ENCODE measurements at regions not wholly inside any gene's neighbourhood (a gene's known extent, or its start where the extent isn't known, plus 50 kb on each side); places are given as distances from the start of the nearest gene placed in this dataset.

- DNase-seq = no peak
These were observed 119.9 kb downstream of the FAM43A start for GRCh38 chr3:194805546-194805945.

GRCh38 chr3:194806991-194807630 is 121.4 kb downstream of the FAM43A start:
- DNase-seq = no peak

DNA sequence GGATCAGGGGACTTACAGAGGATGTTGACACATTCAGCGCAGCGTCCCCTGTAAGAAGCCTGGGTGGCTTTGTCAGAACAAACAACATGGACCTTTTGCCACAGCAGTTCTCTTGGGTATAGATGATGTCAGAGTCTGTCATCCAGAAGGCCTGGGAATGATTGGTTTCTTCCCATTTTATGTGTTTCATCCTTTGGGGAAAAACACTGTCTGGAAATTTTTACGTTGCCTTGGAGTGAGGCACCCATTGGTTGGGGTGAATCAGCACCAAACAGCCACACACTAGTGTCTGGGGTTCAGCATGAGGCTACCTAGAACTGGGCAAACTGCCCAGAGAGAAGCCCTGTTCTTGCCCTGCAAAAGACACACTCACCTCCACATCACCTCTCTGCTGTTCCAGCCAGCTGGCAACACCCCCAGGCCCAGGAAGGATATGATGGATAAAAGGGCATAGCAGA is 123.0 kb downstream of the FAM43A start:
- DNase-seq = no peak

- DNase-seq = no peak
These were observed 123.7 kb downstream of the FAM43A start for GRCh38 chr3:194809382-194809781.

DNA sequence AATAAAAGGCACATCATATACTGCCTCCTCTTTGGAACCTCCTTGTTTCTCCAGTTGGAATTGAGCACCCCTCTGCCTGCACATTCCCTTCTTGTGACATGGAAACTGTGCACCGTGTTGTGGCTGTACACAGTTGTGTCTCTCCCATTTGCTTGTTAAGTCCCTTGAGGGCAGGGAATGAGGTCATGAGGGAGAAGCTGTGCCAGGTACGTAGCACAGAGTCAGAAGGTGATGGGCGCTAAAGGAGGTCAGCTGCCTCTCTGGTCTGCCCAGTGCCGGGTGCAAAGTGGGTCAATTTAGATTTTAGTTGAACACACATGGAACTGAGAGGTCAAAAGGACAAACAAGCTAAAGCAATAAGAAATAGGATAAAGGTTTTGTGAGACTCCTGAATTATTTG is 124.4 kb downstream of the FAM43A start:
- no peak for DNase-seq

GRCh38 chr3:194811118-194811517 is 125.4 kb downstream of the FAM43A start:
- DNase-seq = no peak

DNA sequence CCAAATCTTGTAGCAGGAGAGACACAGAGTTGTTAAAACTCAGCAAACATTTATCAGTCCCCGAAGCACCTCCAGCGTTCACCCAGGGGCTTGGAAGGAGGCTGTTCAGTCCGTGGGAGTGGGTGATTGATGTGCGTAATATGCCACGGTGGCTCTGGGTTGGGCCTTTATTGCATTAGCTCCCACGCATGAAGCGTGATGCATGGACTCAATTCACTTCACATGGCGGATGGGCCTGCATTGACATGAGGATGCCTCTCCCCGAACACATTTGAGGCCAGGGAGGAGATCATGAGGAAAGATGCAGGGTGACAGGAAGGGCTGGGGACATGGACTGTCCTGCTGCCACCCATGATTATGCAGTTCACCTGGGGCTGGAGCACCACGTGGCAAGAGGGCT is 126.5 kb downstream of the FAM43A start:
- DNase-seq = no peak

- no peak for DNase-seq
These were observed 129.2 kb downstream of the FAM43A start for GRCh38 chr3:194814878-194815357.

DNA sequence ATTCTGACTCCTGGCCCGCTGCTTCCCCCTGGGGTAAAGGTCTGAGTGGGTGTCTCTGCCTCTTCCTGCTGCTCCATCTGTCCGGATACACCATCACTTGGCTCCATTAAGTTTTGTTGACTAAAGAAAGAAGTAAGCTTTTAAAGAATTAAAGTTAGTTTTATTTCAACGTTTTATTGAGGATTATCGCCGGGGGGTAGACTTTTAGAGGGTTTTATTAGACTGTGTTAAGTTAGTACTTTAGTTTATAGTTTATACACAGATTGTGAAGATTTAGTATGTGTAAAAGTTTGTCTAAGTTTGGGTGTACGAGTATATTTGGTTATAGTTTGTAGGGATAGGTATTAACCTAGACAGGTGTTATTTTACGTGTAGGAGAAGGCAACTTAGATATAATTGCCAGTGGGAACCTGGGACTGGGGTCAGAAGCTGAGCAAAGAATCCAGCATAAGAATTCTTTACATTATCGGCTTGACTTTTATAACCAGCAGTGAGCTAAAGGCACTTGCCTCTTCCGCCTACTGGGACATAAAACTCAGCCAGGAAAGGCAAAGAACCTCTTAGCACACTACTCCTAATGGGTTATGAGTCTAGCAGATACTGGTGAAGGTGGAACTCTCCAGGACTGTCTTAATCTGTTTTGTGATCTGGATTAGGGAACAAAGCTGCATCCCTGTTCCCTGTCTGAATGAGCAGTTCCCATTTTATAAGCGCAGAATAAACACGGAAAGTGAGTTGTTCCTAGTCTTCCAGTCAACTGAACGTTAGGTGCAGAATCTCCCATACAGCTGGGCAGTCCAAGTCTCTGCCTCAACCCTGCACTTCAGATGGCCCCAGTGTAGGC is 131.3 kb downstream of the FAM43A start:
- no peak for DNase-seq

- DNase-seq = no peak
These were observed 131.9 kb downstream of the FAM43A start for GRCh38 chr3:194817592-194817930.

DNA sequence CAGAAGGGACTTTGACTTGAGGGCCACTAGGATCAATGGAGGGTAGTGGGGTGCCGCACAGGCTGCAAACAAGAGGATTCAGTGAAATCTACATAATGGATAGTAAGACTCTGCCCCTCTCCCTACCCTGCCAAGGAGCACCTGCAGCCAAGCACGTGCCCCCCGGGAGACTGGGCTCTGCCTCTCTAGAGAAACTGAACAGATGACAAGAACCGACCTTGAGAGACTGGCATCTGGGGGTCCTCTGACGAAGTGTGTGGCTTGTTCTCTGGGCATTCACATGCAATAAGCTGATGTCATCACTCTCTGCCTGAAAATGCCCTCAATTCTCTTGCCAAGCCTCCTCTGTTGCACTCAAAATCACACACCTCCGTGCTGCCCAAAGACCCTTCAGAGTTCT is 132.3 kb downstream of the FAM43A start:
- DNase-seq = no peak

GRCh38 chr3:194824100-194824499 is 138.4 kb downstream of the FAM43A start:
- DNase-seq = no peak

DNA sequence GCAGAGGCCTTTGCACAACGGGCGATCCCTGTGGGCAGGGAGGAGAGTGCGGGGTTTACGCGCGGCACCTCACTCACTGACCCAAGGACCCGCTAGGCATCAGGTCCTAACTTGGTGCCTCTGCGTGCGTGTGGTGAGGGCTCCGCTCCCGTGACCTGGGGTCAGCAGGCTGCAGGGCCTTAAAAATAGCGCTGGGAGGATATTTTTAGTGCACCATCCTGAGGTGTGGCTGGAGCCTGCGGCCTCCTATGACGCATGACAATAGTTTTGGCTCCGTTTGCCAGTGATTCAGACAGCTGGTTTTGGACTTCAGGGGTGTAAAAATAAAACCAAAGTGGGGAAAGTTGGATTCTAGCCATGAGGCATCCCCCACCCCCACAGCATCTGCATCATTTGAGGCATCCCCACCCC is 139.0 kb downstream of the FAM43A start:
- DNase-seq = no peak

DNA sequence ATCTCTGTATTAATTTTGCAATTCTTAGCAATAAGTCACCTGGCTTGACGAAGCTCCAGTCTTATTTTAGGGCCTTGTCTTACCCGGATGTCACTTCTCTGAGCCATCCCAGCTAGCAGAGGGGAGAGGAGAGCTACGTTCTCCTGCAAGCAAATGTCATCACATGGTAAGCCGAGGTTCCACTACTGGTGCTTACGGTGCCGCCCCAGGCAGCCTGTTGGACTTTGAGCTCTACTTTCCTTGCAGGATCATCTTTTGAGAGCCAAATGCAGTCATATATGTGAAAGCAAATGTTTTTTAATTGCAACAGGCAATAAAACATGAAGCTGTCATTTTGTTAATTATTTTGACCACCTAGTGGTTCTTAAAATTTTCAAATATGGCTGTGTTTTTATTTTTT is 140.9 kb downstream of the FAM43A start:
- no peak for DNase-seq

GRCh38 chr3:194827486-194827885 is 141.8 kb downstream of the FAM43A start:
- no peak for DNase-seq

GRCh38 chr3:194828116-194828515 is 142.4 kb downstream of the FAM43A start:
- no peak for DNase-seq

DNA sequence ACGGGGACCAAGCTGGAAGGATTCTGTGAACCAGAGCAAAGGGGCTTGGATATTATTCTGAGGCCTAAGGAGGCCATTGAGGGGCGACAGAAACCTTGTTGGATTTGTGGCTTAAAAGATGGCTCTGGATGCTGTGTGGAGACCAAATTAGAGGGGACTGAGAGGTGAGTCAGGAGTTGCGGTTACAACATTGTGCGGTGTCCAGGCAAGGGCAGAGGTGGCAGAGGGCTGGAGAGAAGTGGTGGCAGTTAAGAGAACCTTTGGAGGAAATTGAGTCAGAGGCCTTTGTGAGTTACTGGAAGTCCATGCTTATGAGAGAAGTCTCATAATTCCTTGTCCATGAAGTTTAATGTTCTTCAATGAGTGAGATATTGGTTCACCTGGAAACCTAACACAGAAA is 143.2 kb downstream of the FAM43A start:
- no peak for DNase-seq

- DNase-seq = no peak
These were observed 144.7 kb downstream of the FAM43A start for GRCh38 chr3:194830401-194830800.

DNA sequence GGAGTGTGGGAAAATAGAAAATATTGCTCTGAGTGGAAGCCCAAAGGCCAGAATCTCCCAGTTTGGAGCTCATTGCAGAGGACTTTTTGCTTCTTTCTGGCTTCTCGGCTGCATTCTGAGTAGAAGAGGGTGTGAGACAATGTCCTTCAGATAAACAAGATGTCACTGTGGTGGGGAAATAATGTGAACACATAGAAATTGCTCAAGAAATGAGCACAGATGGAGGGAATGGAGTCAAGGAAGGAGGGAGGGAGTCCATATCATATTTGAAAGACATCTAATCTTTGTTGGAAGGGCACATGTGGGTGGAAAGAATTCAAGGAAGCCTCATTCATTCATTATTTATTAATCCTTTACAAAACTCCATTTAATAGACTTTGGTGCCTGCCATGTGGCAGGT is 145.3 kb downstream of the FAM43A start:
- no peak for DNase-seq

DNA sequence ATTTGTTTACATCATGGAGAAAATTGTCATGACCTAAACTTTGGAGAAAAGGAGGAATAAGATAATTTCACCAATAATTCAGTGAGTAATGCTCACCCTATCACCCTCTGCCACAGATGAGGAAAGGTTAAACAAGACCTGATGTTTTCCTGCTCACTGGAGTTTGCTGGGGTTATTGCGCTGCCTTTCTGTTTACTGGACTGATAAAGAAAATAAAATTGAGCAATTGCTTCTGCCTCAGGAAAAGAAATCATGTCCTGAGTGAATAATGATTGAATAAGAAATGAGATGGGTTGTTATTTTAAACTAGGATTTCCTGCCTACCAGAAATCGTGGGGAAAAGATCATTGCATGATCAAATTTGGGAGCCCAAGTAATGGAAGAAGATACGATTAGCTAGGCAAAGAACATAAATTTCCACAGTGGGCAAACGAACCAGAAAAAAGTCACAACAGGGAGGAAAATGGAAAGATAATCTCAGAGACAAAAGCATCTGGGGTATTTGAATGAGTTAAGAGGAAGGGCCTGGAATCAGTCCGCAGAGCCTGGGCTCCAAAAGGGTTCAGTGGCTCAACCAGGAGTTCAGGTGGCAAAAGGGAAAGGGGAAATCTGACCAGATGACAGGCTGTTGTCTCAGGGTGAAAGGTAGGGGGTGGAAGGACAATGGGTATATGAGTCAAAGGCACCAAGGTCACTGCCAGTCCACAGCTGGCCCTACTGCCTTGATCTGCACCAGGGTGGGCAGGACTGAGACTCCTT is 146.8 kb downstream of the FAM43A start:
- no peak for DNase-seq

DNA sequence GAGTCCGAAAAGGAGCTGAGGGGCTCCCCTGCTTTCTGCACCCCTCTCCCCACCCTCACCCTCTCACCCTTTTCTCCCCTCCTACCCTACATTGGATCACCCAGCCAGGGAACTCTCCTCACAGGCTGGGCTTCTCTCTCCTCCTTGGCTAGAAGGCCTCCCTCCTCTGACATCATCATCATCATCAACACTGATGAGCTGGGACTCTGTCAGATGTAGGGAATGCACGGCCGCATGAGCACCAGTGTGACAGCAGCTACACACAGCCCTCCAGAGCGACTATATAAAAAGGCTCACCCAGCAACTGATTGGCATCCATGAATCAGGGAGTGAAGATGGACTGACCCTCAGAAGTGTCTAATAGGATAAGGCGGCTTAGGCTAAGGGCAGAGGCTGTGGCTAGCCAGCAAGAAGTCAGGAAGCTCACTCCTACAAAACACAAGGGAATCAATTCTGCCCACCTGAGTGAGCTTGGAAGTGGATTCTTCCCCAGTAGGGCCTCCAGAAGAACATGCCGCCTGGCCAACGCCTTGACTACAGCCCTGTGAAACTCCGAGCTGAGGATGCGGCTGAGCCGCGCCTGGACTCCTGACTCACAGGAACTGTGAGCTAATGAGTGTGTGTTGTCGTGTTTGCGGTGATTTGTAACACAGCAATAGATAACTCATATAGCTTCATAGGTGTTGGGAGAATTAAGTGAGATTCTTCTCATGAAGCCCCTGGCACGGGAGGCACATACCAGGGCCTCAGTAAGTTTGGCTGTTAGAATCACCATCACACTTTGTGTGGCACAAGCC is 147.6 kb downstream of the FAM43A start:
- no peak for DNase-seq

DNA sequence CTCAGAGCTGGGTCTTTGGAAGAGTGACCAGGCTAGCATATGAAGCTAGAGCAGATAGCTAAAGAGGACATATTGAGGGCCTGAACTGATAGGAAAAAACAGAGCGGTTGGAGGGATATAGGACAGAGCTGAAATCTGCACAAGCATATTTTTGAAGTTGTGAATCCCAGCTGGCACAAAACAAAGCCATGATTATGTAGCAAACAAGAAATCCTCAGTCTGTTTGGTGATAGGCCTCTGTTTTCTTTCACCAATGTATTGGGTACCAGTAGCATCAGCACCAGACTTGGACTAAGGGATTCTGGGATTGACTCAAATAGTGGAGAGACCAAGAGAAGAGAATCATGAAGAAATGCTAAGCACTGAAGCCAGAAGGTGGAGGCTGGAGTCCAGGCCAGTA is 151.0 kb downstream of the FAM43A start:
- DNase-seq = no peak
